Activated T-cell treated with anti-CD3 and anti-CD28 coated beads, Interleukin-2, amount 50 U/mL, for 72 hours (primary cell): ENCODE measurements at regions not wholly inside any gene's neighbourhood (a gene's known extent, or its start where the extent isn't known, plus 50 kb on each side); places are given as distances from the start of the nearest gene placed in this dataset.
"Not testable (repeated sequence)": the region's sequence is repeated elsewhere in the genome, so short reads cannot be mapped to it uniquely, and the experiment has no call there.

Experiments used
- ATAC-seq, 2 donors: fragments of 150-1000 bp; cut with Tn5 transposase; replicated peaks in 1 of 2; 2 replicates each; pipeline ENCODE4 v1.10.0; 2021; ENCODE audit warnings: moderate library complexity in 2 of 2, mild to moderate bottlenecking in 1 of 2
- DNase-seq, 2 donors: peaks; one replicate each; pipeline ENCODE4 v3.0.0; 2021 to 2022; ENCODE audit warnings: mixed read lengths in 1 of 2
- H3K27ac Mint-ChIP-seq: one replicate; pipeline ENCODE4 v1.8.0; 2022; ENCODE audit warnings: mild to moderate bottlenecking, moderate library complexity, mixed read lengths
- H3K27me3 Mint-ChIP-seq: one replicate; pipeline ENCODE4 v1.8.0; 2022; ENCODE audit warnings: low read depth, mixed read lengths
- H3K36me3 Mint-ChIP-seq, 2 donors: one replicate each; pipeline ENCODE4 v1.8.0; 2022; ENCODE audit warnings: mixed read lengths in 2 of 2, mild to moderate bottlenecking in 1 of 2; ENCODE audit not compliant: insufficient read depth in 2 of 2
- H3K4me1 Mint-ChIP-seq: one replicate; pipeline ENCODE4 v1.8.0; 2022; ENCODE audit warnings: low read depth, mixed read lengths
- H3K4me3 Mint-ChIP-seq, 2 donors: one replicate each; pipeline ENCODE4 v1.8.0; 2022; ENCODE audit warnings: mild to moderate bottlenecking in 2 of 2, mixed read lengths in 2 of 2, moderate library complexity in 2 of 2
- H3K9me3 Mint-ChIP-seq, 2 donors: one replicate each; pipeline ENCODE4 v1.8.0; 2022; ENCODE audit warnings: mixed read lengths in 2 of 2

GRCh38 chr9:115838417-115838816 is 315.2 kb upstream of the PAPPA start:
- H3K27ac Mint-ChIP-seq, result no peak overlapping the region

GRCh38 chr9:115844433-115844832 is 309.2 kb upstream of the PAPPA start:
- H3K27ac Mint-ChIP-seq, H3K4me3 Mint-ChIP-seq, H3K36me3 Mint-ChIP-seq, DNase-seq, H3K4me1 Mint-ChIP-seq, H3K9me3 Mint-ChIP-seq, ATAC-seq, H3K27me3 Mint-ChIP-seq: not testable (repeated sequence)

More at GRCh38 chr9:115838417-115838816, 315.2 kb upstream of the PAPPA start:
- no peaks in the 10 kb centered on the region for H3K4me1 Mint-ChIP-seq
- no peak overlapping the region for H3K4me3 Mint-ChIP-seq
- peaks cover 2 to 6% of the 10 kb centered on the region in 2 donors for H3K9me3 Mint-ChIP-seq
- no peaks in the 10 kb centered on the region for H3K36me3 Mint-ChIP-seq
- no peaks in the 10 kb centered on the region for H3K27me3 Mint-ChIP-seq
- DNase-seq (no peak), ATAC-seq (no peak)

GRCh38 chr9:115845648-115846312 is 307.8 kb upstream of the PAPPA start:
- Mint-ChIP-seq H3K27me3 (no peaks in the 10 kb centered on the region), H3K9me3 (peaks cover 0 to 1% of the 10 kb centered on the region in 2 donors)

GRCh38 chr9:115847216-115847615 is 306.4 kb upstream of the PAPPA start:
- DNase-seq (no peak), ATAC-seq (no peak)
- Mint-ChIP-seq H3K4me1 (no peaks in the 10 kb centered on the region), H3K27ac (no peak overlapping the region), H3K4me3 (no peak overlapping the region), H3K36me3 (no peaks in the 10 kb centered on the region), H3K27me3 (no peaks in the 10 kb centered on the region), H3K9me3 (peaks cover 0 to 1% of the 10 kb centered on the region in 2 donors)

More at GRCh38 chr9:115845648-115846312, 307.8 kb upstream of the PAPPA start:
- Mint-ChIP-seq H3K4me1 (no peaks in the 10 kb centered on the region), H3K4me3 (no peak overlapping the region), H3K27ac (no peak overlapping the region), H3K36me3 (no peaks in the 10 kb centered on the region)
- no peak for DNase-seq
- ATAC-seq, result no peak

- Mint-ChIP-seq H3K27me3 (no peaks in the 10 kb centered on the region), H3K27ac (no peak overlapping the region), H3K9me3 (no peaks in the 10 kb centered on the region), H3K4me1 (no peaks in the 10 kb centered on the region), H3K36me3 (no peaks in the 10 kb centered on the region), H3K4me3 (no peak overlapping the region)
- ATAC-seq (no peak), DNase-seq (no peak)
These were observed 303.7 kb upstream of the PAPPA start for GRCh38 chr9:115849679-115850412.

GRCh38 chr9:115850548-115851304 is 302.9 kb upstream of the PAPPA start:
- ATAC-seq (no peak), DNase-seq (no peak)
- Mint-ChIP-seq H3K4me3 (no peak overlapping the region), H3K4me1 (no peaks in the 10 kb centered on the region), H3K36me3 (no peaks in the 10 kb centered on the region), H3K9me3 (no peaks in the 10 kb centered on the region), H3K27ac (no peak overlapping the region), H3K27me3 (no peaks in the 10 kb centered on the region)

GRCh38 chr9:115855458-115856133 is 298.0 kb upstream of the PAPPA start:
- Mint-ChIP-seq H3K4me1 (no peaks in the 10 kb centered on the region), H3K4me3 (no peak overlapping the region), H3K27me3 (no peaks in the 10 kb centered on the region), H3K9me3 (peaks cover 2% of the 10 kb centered on the region in 2 donors), H3K36me3 (no peaks in the 10 kb centered on the region), H3K27ac (no peak overlapping the region)
- ATAC-seq, result no peak
- no peak for DNase-seq

- not testable (repeated sequence) for H3K36me3 Mint-ChIP-seq, DNase-seq, H3K27me3 Mint-ChIP-seq, H3K27ac Mint-ChIP-seq, H3K4me3 Mint-ChIP-seq, H3K9me3 Mint-ChIP-seq, ATAC-seq, H3K4me1 Mint-ChIP-seq
These were observed 295.2 kb upstream of the PAPPA start for GRCh38 chr9:115858421-115858820.

- no peaks in the 10 kb centered on the region for H3K27me3 Mint-ChIP-seq
- H3K27ac Mint-ChIP-seq, result no peak overlapping the region
- H3K36me3 Mint-ChIP-seq, result no peaks in the 10 kb centered on the region
- no peaks in the 10 kb centered on the region for H3K4me1 Mint-ChIP-seq
- no peak for ATAC-seq
- DNase-seq, result no peak
- no peak overlapping the region for H3K4me3 Mint-ChIP-seq
- peaks cover 3 to 5% of the 10 kb centered on the region in 2 donors for H3K9me3 Mint-ChIP-seq
These were observed 291.6 kb upstream of the PAPPA start for GRCh38 chr9:115862021-115862420.

GRCh38 chr9:115864581-115864980 is 289.0 kb upstream of the PAPPA start:
- no peak for ATAC-seq
- no peaks in the 10 kb centered on the region for H3K36me3 Mint-ChIP-seq
- H3K4me3 Mint-ChIP-seq, result no peak overlapping the region
- H3K27me3 Mint-ChIP-seq, result no peaks in the 10 kb centered on the region
- DNase-seq, result no peak
- H3K9me3 Mint-ChIP-seq, result peaks cover 3% of the 10 kb centered on the region in 2 donors
- no peaks in the 10 kb centered on the region for H3K4me1 Mint-ChIP-seq
- no peak overlapping the region for H3K27ac Mint-ChIP-seq

GRCh38 chr9:115867326-115867725 is 286.3 kb upstream of the PAPPA start:
- ATAC-seq (no peak), DNase-seq (no peak)
- no peaks in the 10 kb centered on the region for H3K36me3 Mint-ChIP-seq
- no peaks in the 10 kb centered on the region for H3K27me3 Mint-ChIP-seq
- H3K27ac Mint-ChIP-seq, result no peak overlapping the region
- no peak overlapping the region for H3K4me3 Mint-ChIP-seq
- no peaks in the 10 kb centered on the region for H3K4me1 Mint-ChIP-seq
- H3K9me3 Mint-ChIP-seq, result no peaks in the 10 kb centered on the region

GRCh38 chr9:115877852-115878438 is 275.6 kb upstream of the PAPPA start:
- H3K4me1 Mint-ChIP-seq, result no peaks in the 10 kb centered on the region
- DNase-seq (no peak), ATAC-seq (no peak)
- H3K27me3 Mint-ChIP-seq, result no peaks in the 10 kb centered on the region
- peaks cover 0 to 3% of the 10 kb centered on the region in 2 donors for H3K36me3 Mint-ChIP-seq
- peaks cover 3 to 9% of the 10 kb centered on the region in 2 donors for H3K9me3 Mint-ChIP-seq
- no peak overlapping the region for H3K4me3 Mint-ChIP-seq
- H3K27ac Mint-ChIP-seq, result no peak overlapping the region
